ENCODE measurements at regions not wholly inside any gene's neighbourhood (a gene's known extent, or its start where the extent isn't known, plus 50 kb on each side); places are given as distances from the start of the nearest gene placed in this dataset.

- no peak for DNase-seq (ENCODE audit: low read depth)
Measured at GRCh38 chr16:64648282-64648681, 473.6 kb downstream of the CDH11 start.

GRCh38 chr16:64641343-64641742 is 480.5 kb downstream of the CDH11 start:
- DNase-seq (ENCODE audit: low read depth), result no peak

- no peak for DNase-seq (ENCODE audit: low read depth)
Measured at GRCh38 chr16:64638766-64639165, 483.1 kb downstream of the CDH11 start.

- DNase-seq (ENCODE audit: low read depth), result peak; percentile 42
Measured at GRCh38 chr16:64629622-64630021, 492.2 kb downstream of the CDH11 start.

GRCh38 chr16:64627781-64628180 is 494.1 kb downstream of the CDH11 start:
- DNase-seq (ENCODE audit: low read depth), result peak; percentile 49

- DNase-seq (ENCODE audit: low read depth), result peak; percentile 22
Measured at GRCh38 chr16:64627288-64627687, 494.6 kb downstream of the CDH11 start.

GRCh38 chr16:64626776-64627175 is 495.1 kb downstream of the CDH11 start:
- peak; percentile 21 for DNase-seq (ENCODE audit: low read depth)

- DNase-seq (ENCODE audit: low read depth), result no peak
Measured at GRCh38 chr16:64621616-64622015, 500.2 kb downstream of the CDH11 start.

GRCh38 chr16:64617836-64618476 is 503.9 kb downstream of the CDH11 start:
- no peak for DNase-seq (ENCODE audit: low read depth)

- peak; percentile 5 for DNase-seq (ENCODE audit: low read depth)
Measured at GRCh38 chr16:64615630-64616280, 506.1 kb downstream of the CDH11 start.

GRCh38 chr16:64596196-64596595 is 525.7 kb downstream of the CDH11 start:
- DNase-seq (ENCODE audit: low read depth), result no peak

- no peak for DNase-seq (ENCODE audit: low read depth)
Measured at GRCh38 chr16:64590513-64590912, 531.4 kb downstream of the CDH11 start.

GRCh38 chr16:64589836-64590235 is 532.0 kb downstream of the CDH11 start:
- peak; percentile 2 for DNase-seq (ENCODE audit: low read depth)

- no peak for DNase-seq (ENCODE audit: low read depth)
Measured at GRCh38 chr16:64586781-64587180, 535.1 kb downstream of the CDH11 start.

- DNase-seq (ENCODE audit: low read depth), result no peak
Measured at GRCh38 chr16:64585367-64585766, 536.5 kb downstream of the CDH11 start.

GRCh38 chr16:64580558-64580957 is 541.3 kb downstream of the CDH11 start:
- no peak for DNase-seq (ENCODE audit: low read depth)

- DNase-seq (ENCODE audit: low read depth), result no peak
Measured at GRCh38 chr16:64579712-64580111, 542.2 kb downstream of the CDH11 start.

- peak; percentile 12 for DNase-seq (ENCODE audit: low read depth)
Measured at GRCh38 chr16:64545768-64546167, 576.1 kb downstream of the CDH11 start.

GRCh38 chr16:64544859-64545258 is 577.0 kb downstream of the CDH11 start:
- DNase-seq (ENCODE audit: low read depth), result no peak

- no peak for DNase-seq (ENCODE audit: low read depth)
Measured at GRCh38 chr16:64543441-64543840, 578.4 kb downstream of the CDH11 start.

- DNase-seq (ENCODE audit: low read depth), result no peak
Measured at GRCh38 chr16:64543031-64543430, 578.8 kb downstream of the CDH11 start.

- DNase-seq (ENCODE audit: low read depth), result no peak
Measured at GRCh38 chr16:64542152-64542551, 579.7 kb downstream of the CDH11 start.

GRCh38 chr16:64541621-64542020 is 580.2 kb downstream of the CDH11 start:
- DNase-seq (ENCODE audit: low read depth), result no peak

GRCh38 chr16:64540434-64540833 is 581.4 kb downstream of the CDH11 start:
- no peak for DNase-seq (ENCODE audit: low read depth)
